ENCODE measurements at regions not wholly inside any gene's neighbourhood (a gene's known extent, or its start where the extent isn't known, plus 50 kb on each side); places are given as distances from the start of the nearest gene placed in this dataset.

- no peak overlapping the region for H3K4me3 ChIP-seq (ENCODE audit: severe bottlenecking)
- TF ChIP-seq CTCF (IDR thresholded peaks at IDR 0.05; ENCODE audit: poor library complexity, severe bottlenecking): no peak
- no peaks in the 10 kb centered on the region for H3K36me3 ChIP-seq (ENCODE audit: low read depth)
- H3K4me1 ChIP-seq (ENCODE audit: insufficient read depth, poor library complexity, severe bottlenecking): no peaks in the 10 kb centered on the region
- peaks cover 2% of the 10 kb centered on the region for H3K9me3 ChIP-seq (ENCODE audit: severe bottlenecking)
- H3K27me3 ChIP-seq (ENCODE audit: insufficient read depth, poor library complexity, severe bottlenecking): no peaks in the 10 kb centered on the region
- ATAC-seq (ENCODE audit: low read depth) (no peak), DNase-seq (ENCODE audit: low spot score) (no peak)
- H3K27ac ChIP-seq (ENCODE audit: poor library complexity, severe bottlenecking): no peak overlapping the region
Observed at GRCh38 chr3:26346497-26346896, 276.1 kb upstream of the LRRC3B start.

- ATAC-seq (ENCODE audit: low read depth): no peak
- Histone ChIP-seq H3K27me3 (ENCODE audit: insufficient read depth, poor library complexity, severe bottlenecking) (no peaks in the 10 kb centered on the region), H3K9me3 (ENCODE audit: severe bottlenecking) (peaks cover 3% of the 10 kb centered on the region), H3K36me3 (ENCODE audit: low read depth) (no peaks in the 10 kb centered on the region), H3K4me1 (ENCODE audit: insufficient read depth, poor library complexity, severe bottlenecking) (no peaks in the 10 kb centered on the region), H3K27ac (ENCODE audit: poor library complexity, severe bottlenecking) (no peak overlapping the region), H3K4me3 (ENCODE audit: severe bottlenecking) (no peak overlapping the region)
- DNase-seq (ENCODE audit: low spot score): no peak
- no peak for TF ChIP-seq CTCF (IDR thresholded peaks at IDR 0.05; ENCODE audit: poor library complexity, severe bottlenecking)
Observed at GRCh38 chr3:26347150-26347549, 275.4 kb upstream of the LRRC3B start.

GRCh38 chr3:26350853-26351252 lies 271.7 kb upstream of the LRRC3B start:
- Histone ChIP-seq H3K27ac (ENCODE audit: poor library complexity, severe bottlenecking) (no peak overlapping the region), H3K4me3 (ENCODE audit: severe bottlenecking) (no peak overlapping the region), H3K9me3 (ENCODE audit: severe bottlenecking) (peaks cover 2% of the 10 kb centered on the region), H3K4me1 (ENCODE audit: insufficient read depth, poor library complexity, severe bottlenecking) (no peaks in the 10 kb centered on the region), H3K36me3 (ENCODE audit: low read depth) (no peaks in the 10 kb centered on the region), H3K27me3 (ENCODE audit: insufficient read depth, poor library complexity, severe bottlenecking) (no peaks in the 10 kb centered on the region)
- no peak for TF ChIP-seq CTCF (IDR thresholded peaks at IDR 0.05; ENCODE audit: poor library complexity, severe bottlenecking)
- no peak for ATAC-seq (ENCODE audit: low read depth)
- no peak for DNase-seq (ENCODE audit: low spot score)

- peaks cover 2% of the 10 kb centered on the region for H3K9me3 ChIP-seq (ENCODE audit: severe bottlenecking)
Observed at GRCh38 chr3:26353097-26353496, 269.5 kb upstream of the LRRC3B start.

More at GRCh38 chr3:26353097-26353496, 269.5 kb upstream of the LRRC3B start:
- H3K27me3 ChIP-seq (ENCODE audit: insufficient read depth, poor library complexity, severe bottlenecking): no peaks in the 10 kb centered on the region
- no peak overlapping the region for H3K27ac ChIP-seq (ENCODE audit: poor library complexity, severe bottlenecking)
- no peak for TF ChIP-seq CTCF (IDR thresholded peaks at IDR 0.05; ENCODE audit: poor library complexity, severe bottlenecking)
- ATAC-seq (ENCODE audit: low read depth) (no peak), DNase-seq (ENCODE audit: low spot score) (no peak)
- H3K4me3 ChIP-seq (ENCODE audit: severe bottlenecking): no peak overlapping the region
- no peaks in the 10 kb centered on the region for H3K36me3 ChIP-seq (ENCODE audit: low read depth)
- no peaks in the 10 kb centered on the region for H3K4me1 ChIP-seq (ENCODE audit: insufficient read depth, poor library complexity, severe bottlenecking)
